SJSA1 (cell line): ENCODE measurements at regions not wholly inside any gene's neighbourhood (a gene's known extent, or its start where the extent isn't known, plus 50 kb on each side); places are given as distances from the start of the nearest gene placed in this dataset.

Experiments used
- DNase-seq, 2 experiments: peaks; one replicate each; pipeline ENCODE4 v3.0.0-alpha.2; 2015 to 2020; ENCODE audit warnings: low spot score in 2 of 2, low read depth in 1 of 2
- H3K27ac ChIP-seq: fragments of 250-450 bp; sonication (Bioruptor Pico); 2 replicates; pipeline ENCODE4 v1.5.1; 2020; ENCODE audit warnings: mild to moderate bottlenecking, moderate library complexity
- H3K27me3 ChIP-seq: fragments of 250-450 bp; sonication (Bioruptor Pico); replicated peaks from 2 replicates; pipeline ENCODE4 v1.5.1; 2020; ENCODE audit warnings: mild to moderate bottlenecking, moderate library complexity
- H3K36me3 ChIP-seq: fragments of 250-450 bp; sonication (Bioruptor Pico); 2 replicates; pipeline ENCODE4 v1.5.1; 2020; ENCODE audit warnings: mild to moderate bottlenecking
- H3K4me1 ChIP-seq: fragments of 250-450 bp; sonication (Bioruptor Pico); replicated peaks from 2 replicates; pipeline ENCODE4 v1.6.1; 2021; ENCODE audit warnings: mild to moderate bottlenecking
- H3K4me3 ChIP-seq: fragments of 250-450 bp; sonication (Bioruptor Pico); 2 replicates; pipeline ENCODE4 v1.5.1; 2020; ENCODE audit warnings: mild to moderate bottlenecking
- H3K9me3 ChIP-seq: fragments of 250-450 bp; sonication (Bioruptor Pico); replicated peaks from 2 replicates; pipeline ENCODE4 v1.5.1; 2020; ENCODE audit warnings: mild to moderate bottlenecking

DNA sequence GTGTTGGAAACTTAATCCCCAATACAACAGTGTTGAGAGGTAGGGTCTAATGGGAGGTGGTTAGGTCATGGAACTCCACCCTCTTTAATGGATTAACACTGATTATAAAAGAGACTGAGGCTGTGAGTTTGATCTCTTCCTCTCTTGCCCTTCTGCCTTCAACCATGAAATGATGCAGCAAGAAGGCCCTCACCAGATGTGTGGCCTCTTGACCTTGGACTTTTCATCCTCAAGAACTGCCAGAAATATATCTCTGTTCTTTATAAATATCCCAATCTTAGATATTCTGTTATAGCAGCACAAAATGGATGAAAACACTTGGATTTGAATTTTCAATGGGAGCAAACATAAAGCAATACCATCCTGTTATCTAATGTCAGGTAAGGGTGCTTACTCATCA lies 67.6 kb downstream of the NMUR2 start:
- no peak for DNase-seq
- H3K4me3 ChIP-seq, result no peak overlapping the region
- no peaks in the 10 kb centered on the region for H3K4me1 ChIP-seq
- no peaks in the 10 kb centered on the region; the same call in 1 of the 2 replicates for H3K9me3 ChIP-seq
- no peaks in the 10 kb centered on the region for H3K27me3 ChIP-seq
- no peak overlapping the region for H3K27ac ChIP-seq
- H3K36me3 ChIP-seq, result no peaks in the 10 kb centered on the region

DNA sequence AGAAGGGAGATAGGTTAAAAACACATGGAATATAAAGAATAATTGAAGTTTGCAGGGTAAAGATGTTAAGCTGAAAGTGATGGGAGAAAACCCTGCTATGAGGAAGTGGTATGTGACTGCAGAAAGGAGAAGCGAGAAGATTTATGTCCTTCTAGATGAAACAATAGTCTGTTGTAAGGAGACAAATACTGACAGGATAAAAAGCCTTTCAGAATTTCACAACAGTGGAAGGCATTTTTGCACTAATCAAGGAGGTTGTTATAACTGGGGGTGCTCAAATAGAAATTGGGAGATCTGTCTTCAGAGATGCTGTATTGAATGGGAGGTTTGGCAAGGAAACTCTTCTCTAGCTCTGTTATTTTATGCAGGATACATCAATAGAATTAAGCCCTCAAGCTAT lies 69.6 kb downstream of the NMUR2 start:
- no peaks in the 10 kb centered on the region for H3K36me3 ChIP-seq
- no peak for DNase-seq
- H3K4me1 ChIP-seq, result no peaks in the 10 kb centered on the region
- no peak overlapping the region for H3K27ac ChIP-seq
- H3K27me3 ChIP-seq, result no peaks in the 10 kb centered on the region
- no peaks in the 10 kb centered on the region; the same call in 1 of the 2 replicates for H3K9me3 ChIP-seq
- no peak overlapping the region for H3K4me3 ChIP-seq

DNA sequence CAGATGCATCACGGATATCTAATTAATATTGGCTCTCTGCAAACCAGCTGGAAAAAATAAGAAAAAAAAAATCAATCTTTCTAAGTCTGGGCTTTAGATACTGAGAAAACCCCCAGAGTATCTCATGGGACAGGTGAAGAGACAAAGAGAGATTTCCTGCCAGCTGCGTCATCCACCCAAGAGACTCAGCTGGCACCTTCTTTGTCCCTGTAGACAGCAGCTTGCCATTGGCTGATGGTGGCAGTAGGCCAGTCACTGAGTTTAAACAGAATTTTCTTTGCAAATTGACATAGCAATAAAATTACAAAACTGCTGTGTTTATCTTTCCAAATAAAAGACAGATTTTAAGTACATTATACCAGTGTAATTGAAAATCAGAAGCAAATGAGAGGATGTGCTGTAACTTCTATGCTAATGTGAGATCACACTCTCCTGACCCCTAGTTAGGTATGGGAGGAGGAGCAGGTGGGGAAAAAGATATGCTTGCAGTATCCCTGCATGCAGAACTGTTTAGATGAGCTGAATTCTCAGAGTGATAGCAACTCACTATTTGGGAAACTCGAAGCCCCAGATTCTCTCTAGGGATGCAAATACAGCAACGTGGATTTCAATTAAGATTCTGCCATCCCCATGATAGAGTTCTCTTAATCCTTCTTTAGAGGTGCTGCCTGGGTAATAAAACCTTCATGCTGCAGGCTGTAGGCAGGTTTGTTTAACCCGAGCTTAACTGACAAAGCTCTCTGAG lies 72.2 kb downstream of the NMUR2 start:
- H3K9me3 ChIP-seq, result no peaks in the 10 kb centered on the region; the same call in 1 of the 2 replicates
- H3K27ac ChIP-seq, result no peak overlapping the region
- H3K4me1 ChIP-seq, result no peaks in the 10 kb centered on the region
- H3K4me3 ChIP-seq, result no peak overlapping the region
- H3K27me3 ChIP-seq, result no peaks in the 10 kb centered on the region
- DNase-seq, result no peak
- H3K36me3 ChIP-seq, result no peaks in the 10 kb centered on the region

DNA sequence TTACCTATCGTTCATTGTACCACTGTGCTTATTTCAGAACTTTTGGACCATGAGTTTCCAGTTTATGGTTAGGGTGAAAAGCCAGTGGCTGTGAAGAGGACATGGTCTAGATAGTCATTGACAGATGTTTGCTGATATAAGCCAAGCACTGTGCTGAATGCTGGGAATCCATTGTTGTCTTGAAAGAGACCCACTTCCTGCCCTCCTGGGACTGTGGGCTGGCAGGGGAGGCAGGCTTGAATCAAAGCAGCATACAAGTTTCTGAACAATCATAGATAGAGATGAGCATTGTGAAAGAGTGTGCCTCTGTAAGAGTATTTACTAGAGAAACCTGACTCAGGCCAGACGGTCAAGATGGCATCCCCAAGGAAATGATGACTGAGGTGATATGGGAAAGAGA lies 73.4 kb downstream of the NMUR2 start:
- Histone ChIP-seq H3K4me1 (no peaks in the 10 kb centered on the region), H3K9me3 (no peaks in the 10 kb centered on the region; the same call in 1 of the 2 replicates), H3K27ac (no peak overlapping the region), H3K36me3 (no peaks in the 10 kb centered on the region), H3K27me3 (no peaks in the 10 kb centered on the region), H3K4me3 (no peak overlapping the region)
- no peak for DNase-seq

DNA sequence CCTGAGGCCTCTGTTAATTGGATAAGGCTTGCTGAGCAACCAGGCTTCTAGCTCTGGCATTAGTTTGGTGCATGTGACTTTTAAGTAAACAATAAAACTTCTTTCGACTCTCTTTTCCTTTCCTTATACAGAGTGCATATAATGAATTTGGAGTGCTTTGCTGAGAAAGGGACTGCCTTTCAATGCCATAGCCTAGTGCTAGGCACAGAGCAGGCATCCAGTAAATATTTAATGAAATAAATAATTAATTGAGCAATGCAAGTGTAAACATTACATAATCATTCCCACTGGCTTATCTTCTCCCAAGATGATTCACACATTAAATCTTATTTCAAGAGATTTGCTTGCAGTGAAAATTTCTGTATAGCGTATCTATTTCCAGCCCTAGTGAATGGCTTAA lies 74.1 kb downstream of the NMUR2 start:
- H3K36me3 ChIP-seq, result no peaks in the 10 kb centered on the region
- H3K9me3 ChIP-seq, result no peaks in the 10 kb centered on the region; the same call in 1 of the 2 replicates
- no peak overlapping the region for H3K4me3 ChIP-seq
- H3K27me3 ChIP-seq, result no peaks in the 10 kb centered on the region
- no peak for DNase-seq
- H3K27ac ChIP-seq, result no peak overlapping the region
- H3K4me1 ChIP-seq, result no peaks in the 10 kb centered on the region

DNA sequence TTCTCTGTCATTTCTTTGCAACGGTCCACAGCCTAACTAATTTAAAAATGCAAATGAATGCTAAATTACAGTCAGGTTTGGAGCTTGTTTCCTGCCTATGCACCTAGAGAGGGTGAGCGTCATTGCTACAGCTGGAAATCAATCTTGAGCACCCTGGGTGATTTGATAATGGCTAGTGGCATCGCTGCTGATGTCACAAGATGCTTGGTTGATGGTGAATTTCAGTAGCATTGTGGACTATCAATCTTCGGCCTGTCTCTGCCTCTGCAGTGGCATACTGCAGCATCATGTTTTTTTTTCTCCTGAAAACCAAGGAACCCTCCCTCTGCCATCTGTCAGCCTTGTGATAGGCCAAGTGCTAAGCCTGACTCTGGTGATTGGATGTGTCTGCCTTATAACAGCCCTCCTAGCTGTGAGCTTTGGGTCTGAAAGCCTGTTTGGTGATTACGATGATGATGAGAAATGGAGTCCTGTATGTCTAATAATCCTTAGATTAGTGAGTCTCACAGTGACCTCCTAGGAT lies 75.3 kb downstream of the NMUR2 start:
- DNase-seq, result no peak
- Histone ChIP-seq H3K36me3 (no peaks in the 10 kb centered on the region), H3K27ac (no peak overlapping the region), H3K27me3 (no peaks in the 10 kb centered on the region), H3K4me3 (no peak overlapping the region), H3K4me1 (no peaks in the 10 kb centered on the region), H3K9me3 (no peaks in the 10 kb centered on the region)

DNA sequence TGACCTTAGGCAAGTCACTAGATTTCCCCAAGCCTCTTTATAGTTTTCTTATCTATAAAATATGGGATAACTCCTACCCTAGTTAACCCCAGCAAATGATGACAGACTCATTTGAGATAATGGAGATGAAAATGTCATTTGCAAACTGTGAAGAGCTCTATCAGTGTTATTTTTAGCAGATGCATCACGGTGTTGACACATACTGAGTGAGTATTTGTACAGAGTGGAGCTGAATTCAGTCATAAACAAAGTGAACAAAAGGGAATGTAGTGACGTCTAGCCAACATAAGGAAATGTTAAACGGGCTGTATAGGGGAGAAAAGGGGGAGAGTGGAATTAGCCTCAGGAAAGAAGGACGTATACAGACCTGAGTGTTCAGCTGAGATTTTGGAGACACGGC lies 75.9 kb downstream of the NMUR2 start:
- DNase-seq, result no peak
- Histone ChIP-seq H3K4me1 (no peaks in the 10 kb centered on the region), H3K36me3 (no peaks in the 10 kb centered on the region), H3K4me3 (no peak overlapping the region), H3K27ac (no peak overlapping the region), H3K9me3 (no peaks in the 10 kb centered on the region), H3K27me3 (no peaks in the 10 kb centered on the region)

DNA sequence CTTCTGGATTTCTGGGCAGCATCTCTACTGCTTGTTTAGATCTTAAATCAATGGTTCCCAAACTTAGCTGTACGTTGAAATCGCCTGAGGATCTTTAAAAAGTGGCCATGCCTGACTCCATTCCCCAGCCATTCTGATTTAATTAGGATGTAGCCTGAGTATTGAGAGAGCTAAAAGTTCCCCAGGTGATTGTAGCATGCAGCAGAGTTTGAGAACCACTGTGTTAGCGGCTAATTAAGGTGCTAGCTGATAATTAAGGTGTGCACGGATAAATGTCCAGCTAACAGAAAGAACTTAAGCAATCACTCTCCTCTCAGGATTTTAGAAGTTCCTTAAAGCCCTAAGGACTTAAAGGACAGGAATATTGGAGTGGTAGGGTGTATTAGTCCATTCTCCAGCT lies 89.1 kb downstream of the NMUR2 start:
- Histone ChIP-seq H3K27ac (no peak overlapping the region), H3K4me1 (no peaks in the 10 kb centered on the region), H3K9me3 (no peaks in the 10 kb centered on the region), H3K36me3 (no peaks in the 10 kb centered on the region), H3K4me3 (no peak overlapping the region), H3K27me3 (no peaks in the 10 kb centered on the region)
- no peak for DNase-seq

DNA sequence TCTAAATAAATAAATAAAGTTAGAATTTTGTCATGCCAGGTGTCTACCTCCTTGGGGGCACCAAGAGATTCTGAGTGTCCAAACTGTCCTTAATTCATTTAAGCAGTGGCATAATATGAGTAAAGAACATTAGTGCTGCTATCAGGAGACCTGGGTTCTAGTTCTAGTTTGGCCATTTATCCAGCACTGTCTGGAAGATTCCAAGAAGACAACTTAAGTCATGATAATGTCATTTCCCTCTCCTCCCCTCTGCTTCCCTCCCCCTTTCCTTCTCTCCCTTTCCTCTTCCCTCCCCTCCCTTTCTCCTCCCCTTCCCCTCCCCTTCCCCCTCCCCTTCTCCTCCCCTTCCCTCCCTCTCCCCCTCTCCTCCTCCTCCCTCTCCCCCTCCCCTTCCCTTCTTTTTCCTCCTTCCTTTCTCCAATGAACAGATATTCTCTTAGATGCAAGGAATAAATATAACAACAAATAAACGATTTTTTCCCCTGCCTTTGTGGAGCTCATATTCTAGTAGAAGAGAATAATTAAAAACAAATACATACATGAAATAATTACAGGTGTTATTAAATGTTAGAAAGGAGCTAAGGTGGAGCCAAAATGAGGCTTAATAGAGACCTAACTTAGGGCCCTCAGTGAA lies 90.8 kb downstream of the NMUR2 start:
- Histone ChIP-seq H3K4me3 (no peak overlapping the region), H3K27me3 (no peaks in the 10 kb centered on the region), H3K27ac (no peak overlapping the region), H3K4me1 (no peaks in the 10 kb centered on the region), H3K9me3 (no peaks in the 10 kb centered on the region), H3K36me3 (no peaks in the 10 kb centered on the region)
- DNase-seq, result no peak

DNA sequence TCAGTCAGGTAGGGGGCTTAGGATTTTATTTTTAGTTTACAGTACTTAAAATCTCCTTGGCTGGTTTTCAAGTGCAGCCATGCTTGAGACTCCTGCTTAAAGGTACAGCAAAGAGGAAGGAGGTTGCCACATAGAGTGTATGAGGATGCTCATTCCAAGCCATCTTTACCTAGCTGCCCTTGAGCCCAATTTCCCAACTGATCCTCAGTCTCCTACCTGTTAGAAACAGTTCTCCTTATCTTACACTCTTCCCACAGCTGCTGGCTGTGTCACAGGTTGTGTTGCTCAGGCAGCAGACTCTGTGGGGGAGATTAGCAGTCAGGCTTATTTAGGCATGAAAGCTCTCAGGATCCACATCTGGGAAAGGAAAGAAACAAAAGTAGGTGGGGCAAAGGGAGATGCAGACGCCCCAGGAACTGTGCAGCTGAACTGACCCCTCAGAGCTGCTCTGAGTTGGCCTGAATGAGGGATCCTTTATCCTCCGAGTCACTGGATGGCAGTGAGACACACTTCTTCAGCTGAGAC lies 95.1 kb downstream of the NMUR2 start:
- no peak for DNase-seq
- Histone ChIP-seq H3K4me1 (no peaks in the 10 kb centered on the region), H3K27ac (no peak overlapping the region), H3K4me3 (no peak overlapping the region), H3K36me3 (no peaks in the 10 kb centered on the region), H3K9me3 (no peaks in the 10 kb centered on the region), H3K27me3 (no peaks in the 10 kb centered on the region)

DNA sequence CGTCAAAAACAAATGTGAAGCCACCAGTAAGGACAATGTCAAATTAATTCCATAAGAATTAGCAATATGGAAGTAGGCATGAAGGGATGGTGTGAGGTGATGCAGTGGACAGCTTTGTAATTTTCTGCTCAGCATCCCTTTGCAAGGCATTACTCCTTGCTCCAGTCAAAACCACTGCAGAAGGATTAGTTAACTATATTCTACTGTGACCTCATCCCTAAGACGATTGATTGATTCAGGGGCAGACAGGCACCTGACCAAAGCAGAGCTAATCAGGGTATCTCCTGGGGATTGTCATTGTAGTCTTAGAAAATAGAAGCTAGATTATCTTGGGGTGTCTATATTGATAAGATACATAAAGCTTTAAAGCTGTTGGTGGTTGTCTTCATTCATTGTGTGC lies 98.7 kb downstream of the NMUR2 start:
- H3K36me3 ChIP-seq, result no peaks in the 10 kb centered on the region
- H3K4me3 ChIP-seq, result no peak overlapping the region
- H3K27me3 ChIP-seq, result no peaks in the 10 kb centered on the region
- no peak overlapping the region for H3K27ac ChIP-seq
- H3K4me1 ChIP-seq, result no peaks in the 10 kb centered on the region
- H3K9me3 ChIP-seq, result no peaks in the 10 kb centered on the region
- no peak for DNase-seq

DNA sequence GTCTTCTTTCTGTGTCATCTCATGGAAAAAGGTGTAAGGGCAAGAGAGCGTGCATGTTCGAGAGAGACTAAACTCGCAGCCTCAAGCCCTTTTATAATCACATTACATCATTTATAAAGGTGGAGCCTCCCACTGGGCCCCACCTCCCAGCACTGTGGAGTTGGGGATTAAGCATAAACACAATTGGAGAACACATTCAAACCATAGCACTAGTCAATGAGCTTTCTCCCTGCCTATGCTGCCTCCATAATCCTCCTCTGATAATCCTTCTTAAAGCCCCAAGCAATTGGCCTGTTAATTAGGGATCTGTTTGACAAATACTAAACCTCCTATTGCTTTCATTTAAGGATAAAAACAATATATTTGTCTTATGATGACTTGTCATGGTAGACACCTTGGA lies 99.6 kb downstream of the NMUR2 start:
- H3K27ac ChIP-seq, result no peak overlapping the region

DNA sequence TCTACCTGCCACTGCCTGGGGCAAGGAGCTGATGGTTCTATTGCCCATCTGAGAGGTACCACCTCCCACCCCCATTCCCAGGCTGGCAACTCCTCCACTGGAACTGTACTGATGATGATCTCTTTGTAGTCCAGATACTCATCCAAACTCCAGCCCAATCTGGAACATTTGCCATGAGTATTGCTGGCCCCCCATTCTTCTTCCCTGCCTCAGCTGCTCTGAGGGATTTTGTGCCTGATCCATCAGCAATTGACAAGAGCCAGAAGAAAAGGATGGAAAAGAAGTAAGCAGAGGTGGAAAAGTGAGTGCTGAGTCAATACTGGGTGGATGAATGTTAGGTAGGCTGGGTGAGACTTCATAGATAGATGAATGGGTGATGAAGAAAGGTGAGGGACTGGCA lies 101.2 kb downstream of the NMUR2 start:
- H3K36me3 ChIP-seq, result no peaks in the 10 kb centered on the region
- H3K27me3 ChIP-seq, result no peaks in the 10 kb centered on the region
- no peak overlapping the region for H3K4me3 ChIP-seq
- no peaks in the 10 kb centered on the region for H3K4me1 ChIP-seq
- H3K9me3 ChIP-seq, result no peaks in the 10 kb centered on the region
- no peak for DNase-seq
- no peak overlapping the region for H3K27ac ChIP-seq

More for the DNA sequence above, 99.6 kb downstream of the NMUR2 start:
- H3K4me3 ChIP-seq, result no peak overlapping the region
- H3K4me1 ChIP-seq, result no peaks in the 10 kb centered on the region
- H3K36me3 ChIP-seq, result no peaks in the 10 kb centered on the region
- H3K9me3 ChIP-seq, result no peaks in the 10 kb centered on the region
- no peaks in the 10 kb centered on the region for H3K27me3 ChIP-seq
- DNase-seq, result no peak

DNA sequence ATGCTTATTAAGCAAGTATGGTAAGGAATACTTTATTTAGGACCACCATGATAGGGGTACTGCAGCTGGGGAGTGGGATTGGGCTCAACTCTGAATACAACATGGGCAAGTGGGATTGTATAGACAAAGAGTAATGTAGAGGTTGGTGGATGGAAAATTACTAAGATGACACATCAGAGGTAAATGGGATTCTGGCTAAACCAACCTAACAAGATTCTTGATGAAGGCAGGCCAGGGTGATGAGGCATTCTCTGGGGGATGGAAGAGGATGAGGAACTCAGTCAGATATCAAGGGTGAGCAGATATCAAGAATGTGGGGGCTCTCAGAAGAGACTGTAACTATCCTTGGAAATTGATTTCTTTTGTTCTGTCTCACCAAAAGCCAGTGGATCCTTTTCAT lies 107.2 kb downstream of the NMUR2 start:
- no peaks in the 10 kb centered on the region for H3K36me3 ChIP-seq
- no peak overlapping the region for H3K27ac ChIP-seq
- DNase-seq, result no peak
- H3K9me3 ChIP-seq, result no peaks in the 10 kb centered on the region
- H3K4me1 ChIP-seq, result no peaks in the 10 kb centered on the region
- H3K27me3 ChIP-seq, result no peaks in the 10 kb centered on the region
- no peak overlapping the region for H3K4me3 ChIP-seq
